ENCODE measurements at regions not wholly inside any gene's neighbourhood (a gene's known extent, or its start where the extent isn't known, plus 50 kb on each side); places are given as distances from the start of the nearest gene placed in this dataset.
"Not testable (repeated sequence)": the region's sequence is repeated elsewhere in the genome, so short reads cannot be mapped to it uniquely, and the experiment has no call there.

DNA sequence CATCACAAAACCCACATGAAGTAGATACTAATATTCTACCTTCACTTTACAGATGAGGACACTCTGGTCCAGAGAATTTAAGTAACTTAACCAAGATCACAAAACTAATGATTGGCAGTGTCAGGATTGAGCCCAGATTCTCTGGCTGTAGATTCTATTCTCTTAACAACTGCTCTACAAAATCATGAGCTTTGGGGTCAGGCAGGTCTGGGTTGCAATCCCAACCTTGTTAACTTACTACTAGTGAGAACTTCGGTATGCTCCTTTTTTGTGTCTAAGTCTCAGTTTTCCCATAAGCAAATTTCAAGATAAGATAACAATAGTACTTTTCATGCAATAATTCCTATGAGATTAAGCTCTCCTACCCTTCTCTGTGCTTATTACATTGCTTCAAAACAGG lies 127.5 kb downstream of the SPDYE17 start:
- CTCF ChIA-PET (ENCODE audit: unreplicated experiment); intact Hi-C loops (cut with micrococcal nuclease; ENCODE audit: unreplicated experiment): not testable (repeated sequence)

GRCh38 chr7:76901944-76902710 lies 130.0 kb downstream of the SPDYE17 start:
- H3K4me2 ChIP-seq (ENCODE audit: low read length); POLR2A ChIA-PET; H3K36me3 ChIP-seq (ENCODE audit: insufficient read depth, low read length); intact Hi-C loops (cut with micrococcal nuclease; ENCODE audit: unreplicated experiment); H4K20me1 ChIP-seq (ENCODE audit: insufficient read depth, low read length); H3K9me2 ChIP-seq (ENCODE audit: insufficient read depth, low read length); H3K4me1 ChIP-seq (ENCODE audit: insufficient read depth, low read length, poor library complexity, severe bottlenecking); CTCF ChIA-PET (ENCODE audit: unreplicated experiment); H2AFZ ChIP-seq (ENCODE audit: low read length); BruUV-seq (replicated peaks); H3K4me3 ChIP-seq (ENCODE audit: low read depth, low read length, poor library complexity, severe bottlenecking); H3K27ac ChIP-seq (ENCODE audit: low read depth, low read length, poor library complexity, severe bottlenecking); DNase-seq (ENCODE audit: low spot score); H3K9me3 ChIP-seq (ENCODE audit: low read length); H3K79me2 ChIP-seq (ENCODE audit: insufficient read depth, low read depth, low read length): not testable (repeated sequence)

More for the DNA sequence above, 127.5 kb downstream of the SPDYE17 start:
- H3K4me3 ChIP-seq (ENCODE audit: low read depth, low read length, poor library complexity, severe bottlenecking); H2AFZ ChIP-seq (ENCODE audit: low read length); H3K79me2 ChIP-seq (ENCODE audit: insufficient read depth, low read depth, low read length); DNase-seq (ENCODE audit: low spot score); H3K4me2 ChIP-seq (ENCODE audit: low read length); H3K4me1 ChIP-seq (ENCODE audit: insufficient read depth, low read length, poor library complexity, severe bottlenecking); H3K9me2 ChIP-seq (ENCODE audit: insufficient read depth, low read length); H3K9me3 ChIP-seq (ENCODE audit: low read length); H4K20me1 ChIP-seq (ENCODE audit: insufficient read depth, low read length); BruUV-seq (replicated peaks); H3K27ac ChIP-seq (ENCODE audit: low read depth, low read length, poor library complexity, severe bottlenecking); H3K36me3 ChIP-seq (ENCODE audit: insufficient read depth, low read length); POLR2A ChIA-PET: not testable (repeated sequence)

GRCh38 chr7:76898807-76899206 lies 133.4 kb downstream of the SPDYE17 start:
- H3K9me3 ChIP-seq (ENCODE audit: low read length); H3K4me1 ChIP-seq (ENCODE audit: insufficient read depth, low read length, poor library complexity, severe bottlenecking); DNase-seq (ENCODE audit: low spot score); H3K4me3 ChIP-seq (ENCODE audit: low read depth, low read length, poor library complexity, severe bottlenecking); H3K9me2 ChIP-seq (ENCODE audit: insufficient read depth, low read length); H3K36me3 ChIP-seq (ENCODE audit: insufficient read depth, low read length); H3K79me2 ChIP-seq (ENCODE audit: insufficient read depth, low read depth, low read length); H3K4me2 ChIP-seq (ENCODE audit: low read length); H3K27ac ChIP-seq (ENCODE audit: low read depth, low read length, poor library complexity, severe bottlenecking); BruUV-seq (replicated peaks); intact Hi-C loops (cut with micrococcal nuclease; ENCODE audit: unreplicated experiment); CTCF ChIA-PET (ENCODE audit: unreplicated experiment); H4K20me1 ChIP-seq (ENCODE audit: insufficient read depth, low read length); POLR2A ChIA-PET; H2AFZ ChIP-seq (ENCODE audit: low read length): not testable (repeated sequence)

GRCh38 chr7:76897007-76897406 lies 135.2 kb downstream of the SPDYE17 start:
- H3K27ac ChIP-seq (ENCODE audit: low read depth, low read length, poor library complexity, severe bottlenecking); intact Hi-C loops (cut with micrococcal nuclease; ENCODE audit: unreplicated experiment): not testable (repeated sequence)

DNA sequence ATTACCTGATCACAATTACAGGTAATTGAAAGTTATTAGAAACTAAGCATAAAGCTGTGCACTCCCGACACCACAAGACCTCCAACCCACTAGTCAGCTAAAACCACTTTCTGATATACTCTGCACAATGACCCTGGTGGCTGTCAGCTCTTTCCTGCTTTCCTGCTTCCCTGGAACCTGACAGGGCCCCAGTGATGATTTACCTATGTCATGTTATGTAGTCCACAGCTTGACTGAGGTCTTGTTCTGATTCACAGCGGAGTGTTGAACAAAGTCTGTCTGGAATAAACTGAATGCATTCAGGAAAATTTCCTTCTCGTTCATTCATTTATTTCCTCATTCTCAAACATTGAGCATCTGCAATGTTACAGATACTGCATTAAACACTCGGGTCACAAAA lies 136.5 kb downstream of the SPDYE17 start:
- H3K4me3 ChIP-seq (ENCODE audit: low read depth, low read length, poor library complexity, severe bottlenecking); POLR2A ChIA-PET; H3K4me1 ChIP-seq (ENCODE audit: insufficient read depth, low read length, poor library complexity, severe bottlenecking); H3K9me3 ChIP-seq (ENCODE audit: low read length); H3K4me2 ChIP-seq (ENCODE audit: low read length); H2AFZ ChIP-seq (ENCODE audit: low read length); H3K27ac ChIP-seq (ENCODE audit: low read depth, low read length, poor library complexity, severe bottlenecking); DNase-seq (ENCODE audit: low spot score); H3K79me2 ChIP-seq (ENCODE audit: insufficient read depth, low read depth, low read length); CTCF ChIA-PET (ENCODE audit: unreplicated experiment); H3K9me2 ChIP-seq (ENCODE audit: insufficient read depth, low read length); BruUV-seq (replicated peaks); H3K36me3 ChIP-seq (ENCODE audit: insufficient read depth, low read length); intact Hi-C loops (cut with micrococcal nuclease; ENCODE audit: unreplicated experiment); H4K20me1 ChIP-seq (ENCODE audit: insufficient read depth, low read length): not testable (repeated sequence)

More at GRCh38 chr7:76897007-76897406, 135.2 kb downstream of the SPDYE17 start:
- H3K4me2 ChIP-seq (ENCODE audit: low read length); H3K36me3 ChIP-seq (ENCODE audit: insufficient read depth, low read length); BruUV-seq (replicated peaks); H3K4me1 ChIP-seq (ENCODE audit: insufficient read depth, low read length, poor library complexity, severe bottlenecking); H2AFZ ChIP-seq (ENCODE audit: low read length); H3K4me3 ChIP-seq (ENCODE audit: low read depth, low read length, poor library complexity, severe bottlenecking); CTCF ChIA-PET (ENCODE audit: unreplicated experiment); H3K9me3 ChIP-seq (ENCODE audit: low read length); H3K9me2 ChIP-seq (ENCODE audit: insufficient read depth, low read length); DNase-seq (ENCODE audit: low spot score); POLR2A ChIA-PET; H3K79me2 ChIP-seq (ENCODE audit: insufficient read depth, low read depth, low read length); H4K20me1 ChIP-seq (ENCODE audit: insufficient read depth, low read length): not testable (repeated sequence)

DNA sequence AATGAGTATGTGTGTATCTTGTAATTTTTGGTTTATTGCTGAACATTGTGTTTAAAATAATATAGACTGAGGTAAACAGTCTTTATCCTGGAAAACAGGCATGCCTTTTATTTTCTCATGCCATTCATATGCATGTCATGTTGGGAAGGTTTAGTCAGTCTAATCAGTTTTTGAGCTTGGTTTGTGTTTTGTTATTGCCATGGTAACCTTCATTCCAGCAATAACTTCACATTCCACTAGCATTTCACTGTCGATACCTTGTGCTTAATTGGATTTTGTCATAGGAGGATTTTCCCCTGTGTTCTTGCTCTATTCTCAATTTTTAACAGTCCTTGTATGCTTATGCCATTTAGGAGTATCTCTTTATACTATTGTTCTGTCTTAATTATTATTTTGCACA lies 140.4 kb downstream of the SPDYE17 start:
- BruUV-seq (replicated peaks); POLR2A ChIA-PET; CTCF ChIA-PET (ENCODE audit: unreplicated experiment): not testable (repeated sequence)

More for the DNA sequence above, 140.4 kb downstream of the SPDYE17 start:
- H3K36me3 ChIP-seq (ENCODE audit: insufficient read depth, low read length); H4K20me1 ChIP-seq (ENCODE audit: insufficient read depth, low read length); H3K4me2 ChIP-seq (ENCODE audit: low read length); H3K9me2 ChIP-seq (ENCODE audit: insufficient read depth, low read length); DNase-seq (ENCODE audit: low spot score); H3K79me2 ChIP-seq (ENCODE audit: insufficient read depth, low read depth, low read length); H3K9me3 ChIP-seq (ENCODE audit: low read length); H3K27ac ChIP-seq (ENCODE audit: low read depth, low read length, poor library complexity, severe bottlenecking); intact Hi-C loops (cut with micrococcal nuclease; ENCODE audit: unreplicated experiment); H3K4me3 ChIP-seq (ENCODE audit: low read depth, low read length, poor library complexity, severe bottlenecking); H3K4me1 ChIP-seq (ENCODE audit: insufficient read depth, low read length, poor library complexity, severe bottlenecking); H2AFZ ChIP-seq (ENCODE audit: low read length): not testable (repeated sequence)

All from OCI-LY7 (cell line).